ENCODE measurements at regions not wholly inside any gene's neighbourhood (a gene's known extent, or its start where the extent isn't known, plus 50 kb on each side); places are given as distances from the start of the nearest gene placed in this dataset.
A peak's percentile ranks its signal among the peaks of the same experiment; 100 is the strongest.

GRCh38 chr9:12554636-12555035, 138.5 kb upstream of the TYRP1 start:
- FAIRE-seq = no peak
- H3K27ac ChIP-seq (ENCODE audit: low read depth in 2 of 2, low read length in 2 of 2) = no peak overlapping the region
- no peak for TF ChIP-seq CTCF (IDR thresholded peaks at IDR 0.05; ENCODE audit: borderline replicate concordance, extremely low read depth, insufficient read depth)

GRCh38 chr9:12566404-12567090, 126.6 kb upstream of the TYRP1 start:
- DNase-seq (no peak), FAIRE-seq (no peak)
- H3K27me3 ChIP-seq (ENCODE audit: control insufficient read depth, insufficient read depth, low read length) = no peaks in the 10 kb centered on the region
- H3K27ac ChIP-seq (ENCODE audit: low read depth in 2 of 2, low read length in 2 of 2) = no peak overlapping the region
- no peak overlapping the region for H3K9ac ChIP-seq (ENCODE audit: low read length in 3 of 3)
- TF ChIP-seq CTCF (IDR thresholded peaks at IDR 0.05; ENCODE audit: borderline replicate concordance, extremely low read depth, insufficient read depth) = no peak
- intact Hi-C loops (cut with DNase I) = no loop called here
- H3K9me3 ChIP-seq (ENCODE audit: control insufficient read depth in 2 of 3, insufficient read depth in 1 of 3, low read length in 3 of 3) = no peaks in the 10 kb centered on the region
- H3K36me3 ChIP-seq (ENCODE audit: control insufficient read depth in 2 of 3, insufficient read depth in 3 of 3, low read length in 3 of 3) = no peaks in the 10 kb centered on the region
- no peaks in the 10 kb centered on the region for H3K4me1 ChIP-seq (ENCODE audit: control insufficient read depth in 2 of 3, insufficient read depth in 2 of 3, low read depth in 1 of 3, low read length in 3 of 3)
- H3K4me3 ChIP-seq (ENCODE audit: low read length in 3 of 3) = no peak overlapping the region

More at GRCh38 chr9:12554636-12555035, 138.5 kb upstream of the TYRP1 start:
- intact Hi-C loops (cut with DNase I) = no loop called here
- H3K27me3 ChIP-seq (ENCODE audit: control insufficient read depth, insufficient read depth, low read length) = no peaks in the 10 kb centered on the region
- H3K4me3 ChIP-seq (ENCODE audit: low read length in 3 of 3) = no peak overlapping the region
- H3K9ac ChIP-seq (ENCODE audit: low read length in 3 of 3) = no peak overlapping the region
- peak in 2 of 5 donors; percentile 4 to 17 for DNase-seq
- no peaks in the 10 kb centered on the region for H3K4me1 ChIP-seq (ENCODE audit: control insufficient read depth in 2 of 3, insufficient read depth in 2 of 3, low read depth in 1 of 3, low read length in 3 of 3)
- H3K36me3 ChIP-seq (ENCODE audit: control insufficient read depth in 2 of 3, insufficient read depth in 3 of 3, low read length in 3 of 3) = no peaks in the 10 kb centered on the region
- H3K9me3 ChIP-seq (ENCODE audit: control insufficient read depth in 2 of 3, insufficient read depth in 1 of 3, low read length in 3 of 3) = no peaks in the 10 kb centered on the region

- no peak overlapping the region for H3K27ac ChIP-seq (ENCODE audit: low read depth in 2 of 2, low read length in 2 of 2)
- no peak overlapping the region for H3K4me3 ChIP-seq (ENCODE audit: low read length in 3 of 3)
- DNase-seq = no peak
- intact Hi-C loops (cut with DNase I) = no loop called here
- no peak for FAIRE-seq
- H3K4me1 ChIP-seq (ENCODE audit: control insufficient read depth in 2 of 3, insufficient read depth in 2 of 3, low read depth in 1 of 3, low read length in 3 of 3) = no peaks in the 10 kb centered on the region
- H3K36me3 ChIP-seq (ENCODE audit: control insufficient read depth in 2 of 3, insufficient read depth in 3 of 3, low read length in 3 of 3) = no peaks in the 10 kb centered on the region
- H3K27me3 ChIP-seq (ENCODE audit: control insufficient read depth, insufficient read depth, low read length) = no peaks in the 10 kb centered on the region
- no peak for TF ChIP-seq CTCF (IDR thresholded peaks at IDR 0.05; ENCODE audit: borderline replicate concordance, extremely low read depth, insufficient read depth)
- H3K9me3 ChIP-seq (ENCODE audit: control insufficient read depth in 2 of 3, insufficient read depth in 1 of 3, low read length in 3 of 3) = no peaks in the 10 kb centered on the region
- no peak overlapping the region for H3K9ac ChIP-seq (ENCODE audit: low read length in 3 of 3)
Observed at GRCh38 chr9:12584656-12585522, 108.3 kb upstream of the TYRP1 start.

Measured in kidney (tissue), 13 donors.